KOPT-K1 (cell line): ENCODE measurements at regions not wholly inside any gene's neighbourhood (a gene's known extent, or its start where the extent isn't known, plus 50 kb on each side); places are given as distances from the start of the nearest gene placed in this dataset.

Source experiments
- H3K27ac ChIP-seq: fragments of 200-600 bp; sonication (generic); 2 replicates; pipeline ENCODE4 v1.5.1; 2016; ENCODE audit warnings: antibody characterized with exemption, mild to moderate bottlenecking, low read depth, low read length; ENCODE audit not compliant: poor library complexity, severe bottlenecking
- H3K36me3 ChIP-seq: fragments of 200-600 bp; sonication (generic); 2 replicates; pipeline ENCODE4 v1.5.1; 2017; ENCODE audit warnings: antibody characterized with exemption, mild to moderate bottlenecking, low read length, moderate library complexity; ENCODE audit not compliant: insufficient read depth
- H3K9me3 ChIP-seq: fragments of 200-600 bp; sonication (generic); 2 replicates; pipeline ENCODE4 v1.5.1; 2017; ENCODE audit warnings: antibody characterized with exemption, low read length, mild to moderate bottlenecking; ENCODE audit not compliant: insufficient read depth, poor library complexity, severe bottlenecking

GRCh38 chr21:35234725-35235124, 185.6 kb upstream of the RUNX1 start:
- Histone ChIP-seq H3K9me3 (peaks cover 22% of the 10 kb centered on the region), H3K36me3 (no peaks in the 10 kb centered on the region), H3K27ac (peak overlapping the region; percentile 22)

GRCh38 chr21:35233756-35234155, 184.7 kb upstream of the RUNX1 start:
- H3K27ac ChIP-seq = no peak overlapping the region
- peaks cover 22% of the 10 kb centered on the region for H3K9me3 ChIP-seq
- H3K36me3 ChIP-seq = no peaks in the 10 kb centered on the region

- H3K9me3 ChIP-seq = peaks cover 22% of the 10 kb centered on the region
- H3K27ac ChIP-seq = no peak overlapping the region
- H3K36me3 ChIP-seq = no peaks in the 10 kb centered on the region
Observed at GRCh38 chr21:35232545-35233176, 183.6 kb upstream of the RUNX1 start.

GRCh38 chr21:35231090-35231489, 182.0 kb upstream of the RUNX1 start:
- Histone ChIP-seq H3K9me3 (peaks cover 10% of the 10 kb centered on the region), H3K36me3 (no peaks in the 10 kb centered on the region), H3K27ac (no peak overlapping the region)

GRCh38 chr21:35229290-35229689, 180.2 kb upstream of the RUNX1 start:
- H3K36me3 ChIP-seq = no peaks in the 10 kb centered on the region
- no peaks in the 10 kb centered on the region for H3K9me3 ChIP-seq
- no peak overlapping the region for H3K27ac ChIP-seq

GRCh38 chr21:35227786-35228185, 178.7 kb upstream of the RUNX1 start:
- no peaks in the 10 kb centered on the region for H3K36me3 ChIP-seq
- no peaks in the 10 kb centered on the region for H3K9me3 ChIP-seq
- H3K27ac ChIP-seq = peak overlapping the region; percentile 69

GRCh38 chr21:35226968-35227744, 178.1 kb upstream of the RUNX1 start:
- Histone ChIP-seq H3K9me3 (no peaks in the 10 kb centered on the region), H3K36me3 (no peaks in the 10 kb centered on the region), H3K27ac (peak overlapping the region; percentile 69)

GRCh38 chr21:35226328-35226727, 177.2 kb upstream of the RUNX1 start:
- no peaks in the 10 kb centered on the region for H3K9me3 ChIP-seq
- H3K27ac ChIP-seq = peak overlapping the region; percentile 69

GRCh38 chr21:35225573-35225972, 176.5 kb upstream of the RUNX1 start:
- Histone ChIP-seq H3K27ac (no peak overlapping the region), H3K36me3 (no peaks in the 10 kb centered on the region), H3K9me3 (no peaks in the 10 kb centered on the region)

More at GRCh38 chr21:35226328-35226727, 177.2 kb upstream of the RUNX1 start:
- H3K36me3 ChIP-seq = no peaks in the 10 kb centered on the region

GRCh38 chr21:35223480-35224156, 174.5 kb upstream of the RUNX1 start:
- Histone ChIP-seq H3K9me3 (no peaks in the 10 kb centered on the region), H3K27ac (no peak overlapping the region), H3K36me3 (no peaks in the 10 kb centered on the region)

GRCh38 chr21:35222541-35222941, 173.4 kb upstream of the RUNX1 start:
- H3K36me3 ChIP-seq = no peaks in the 10 kb centered on the region
- no peaks in the 10 kb centered on the region for H3K9me3 ChIP-seq
- H3K27ac ChIP-seq = peak overlapping the region; percentile 37

GRCh38 chr21:35222021-35222420, 172.9 kb upstream of the RUNX1 start:
- no peaks in the 10 kb centered on the region for H3K36me3 ChIP-seq
- H3K9me3 ChIP-seq = no peaks in the 10 kb centered on the region
- peak overlapping the region; percentile 37 for H3K27ac ChIP-seq

GRCh38 chr21:35220301-35220700, 171.2 kb upstream of the RUNX1 start:
- no peak overlapping the region for H3K27ac ChIP-seq
- no peaks in the 10 kb centered on the region for H3K9me3 ChIP-seq
- H3K36me3 ChIP-seq = no peaks in the 10 kb centered on the region

GRCh38 chr21:35219719-35220118, 170.6 kb upstream of the RUNX1 start:
- Histone ChIP-seq H3K9me3 (no peaks in the 10 kb centered on the region), H3K36me3 (no peaks in the 10 kb centered on the region), H3K27ac (no peak overlapping the region)

GRCh38 chr21:35219291-35219690, 170.2 kb upstream of the RUNX1 start:
- no peaks in the 10 kb centered on the region for H3K36me3 ChIP-seq
- H3K9me3 ChIP-seq = no peaks in the 10 kb centered on the region
- no peak overlapping the region for H3K27ac ChIP-seq
